Activated CD4-positive, CD25-positive, alpha-beta regulatory T cell treated with anti-CD3 and anti-CD28 coated beads, Interleukin-2, amount 50 U/mL, for 16 hours (primary cell): ENCODE measurements at regions not wholly inside any gene's neighbourhood (a gene's known extent, or its start where the extent isn't known, plus 50 kb on each side); places are given as distances from the start of the nearest gene placed in this dataset.

Experiments
- DNase-seq: peaks from one replicate; pipeline ENCODE4 v3.0.0-alpha.2; 2020; ENCODE audit warnings: low read depth, low spot score

DNA sequence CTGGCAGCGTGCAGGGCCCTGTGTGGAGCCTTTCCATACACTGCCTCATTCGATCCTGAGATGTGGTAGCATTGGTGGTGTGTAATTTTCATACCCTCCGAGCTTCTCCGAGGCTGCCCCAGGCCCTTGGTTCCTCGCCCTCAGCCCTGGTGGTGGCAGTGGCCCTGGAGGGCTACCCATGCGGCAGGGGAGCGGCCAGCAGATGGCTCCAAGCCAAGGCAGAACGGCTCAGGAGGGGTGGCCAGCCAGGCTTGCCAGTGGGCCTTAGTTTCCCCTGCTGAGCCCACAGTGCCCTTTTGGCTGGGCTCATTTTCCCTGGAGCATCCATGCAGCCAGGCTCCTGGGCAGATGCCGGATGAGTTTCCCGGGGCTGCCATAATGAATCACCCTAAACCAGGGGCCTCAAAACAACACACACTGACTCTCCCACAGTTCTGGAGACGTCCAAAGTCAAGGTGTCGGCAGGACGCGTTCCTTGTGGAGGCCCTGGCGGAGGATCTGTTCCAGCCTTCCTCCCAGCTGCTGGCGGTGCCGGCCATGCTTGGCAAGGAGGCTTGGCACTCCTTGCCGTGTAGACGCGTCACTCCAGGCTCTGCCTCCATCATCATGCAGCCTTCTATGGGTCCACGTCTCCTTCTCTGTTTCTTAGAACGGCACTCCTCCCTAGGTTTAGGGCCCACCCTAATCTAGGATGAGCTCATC is 158.8 kb upstream of the GSE1 start:
- no peak for DNase-seq

DNA sequence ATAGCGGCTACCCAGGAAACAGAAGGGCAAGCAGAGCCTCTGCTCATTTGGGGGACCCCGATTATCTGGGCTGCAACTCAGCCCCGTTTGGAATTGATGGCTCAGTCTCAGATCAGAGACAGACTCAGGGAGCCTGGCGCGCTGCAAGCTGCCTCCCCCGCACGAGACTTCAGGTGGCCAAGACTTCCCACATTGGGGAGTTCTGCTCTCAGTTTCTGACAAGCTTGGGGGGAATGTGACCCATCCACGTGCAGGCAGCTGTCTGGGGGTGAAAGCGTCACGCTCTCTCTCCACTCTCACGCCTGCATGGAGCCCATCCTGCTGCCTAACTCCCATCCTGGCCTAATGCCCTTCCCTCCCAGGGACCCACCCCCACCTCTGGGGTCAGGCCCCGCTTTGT is 157.6 kb upstream of the GSE1 start:
- DNase-seq, result no peak

DNA sequence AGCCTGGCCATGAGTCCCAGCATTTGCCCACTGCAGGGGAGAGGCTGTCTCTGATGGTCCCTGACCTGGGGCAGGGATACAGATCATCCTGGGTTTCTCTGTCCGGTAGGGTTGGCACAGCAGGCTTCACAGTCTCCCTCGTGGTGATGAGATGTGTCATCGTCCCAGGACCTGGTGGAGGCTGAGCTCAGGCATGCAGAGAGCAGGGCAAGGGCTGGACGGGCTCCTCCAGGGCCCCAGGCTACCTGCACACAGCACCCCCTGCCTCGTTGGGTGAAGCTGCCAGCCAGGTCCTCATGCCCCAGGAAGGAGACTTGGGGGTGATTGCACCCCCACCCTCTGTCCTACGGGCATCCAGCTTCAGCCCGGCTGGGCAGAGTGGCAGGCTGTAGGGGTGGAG is 155.8 kb upstream of the GSE1 start:
- no peak for DNase-seq

DNA sequence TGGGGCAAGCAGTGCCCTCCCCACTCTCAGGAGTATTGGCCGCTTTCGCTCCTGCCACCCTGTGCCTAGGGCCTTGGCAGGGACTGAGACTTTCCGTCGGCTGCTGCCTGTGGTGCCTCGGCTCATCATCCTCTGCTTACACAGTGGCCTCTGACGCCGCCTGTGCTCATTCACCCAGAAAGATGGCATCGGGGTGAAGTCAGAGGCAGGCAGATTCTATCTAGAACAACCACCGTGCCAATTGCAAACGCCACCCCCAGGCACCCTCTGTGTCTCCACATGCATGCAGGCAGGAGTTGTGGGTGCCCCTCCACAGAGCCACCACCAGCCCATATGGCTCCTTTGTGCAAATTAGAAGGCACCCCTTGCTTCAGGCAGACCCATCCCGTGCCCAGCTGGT is 154.2 kb upstream of the GSE1 start:
- DNase-seq, result no peak

DNA sequence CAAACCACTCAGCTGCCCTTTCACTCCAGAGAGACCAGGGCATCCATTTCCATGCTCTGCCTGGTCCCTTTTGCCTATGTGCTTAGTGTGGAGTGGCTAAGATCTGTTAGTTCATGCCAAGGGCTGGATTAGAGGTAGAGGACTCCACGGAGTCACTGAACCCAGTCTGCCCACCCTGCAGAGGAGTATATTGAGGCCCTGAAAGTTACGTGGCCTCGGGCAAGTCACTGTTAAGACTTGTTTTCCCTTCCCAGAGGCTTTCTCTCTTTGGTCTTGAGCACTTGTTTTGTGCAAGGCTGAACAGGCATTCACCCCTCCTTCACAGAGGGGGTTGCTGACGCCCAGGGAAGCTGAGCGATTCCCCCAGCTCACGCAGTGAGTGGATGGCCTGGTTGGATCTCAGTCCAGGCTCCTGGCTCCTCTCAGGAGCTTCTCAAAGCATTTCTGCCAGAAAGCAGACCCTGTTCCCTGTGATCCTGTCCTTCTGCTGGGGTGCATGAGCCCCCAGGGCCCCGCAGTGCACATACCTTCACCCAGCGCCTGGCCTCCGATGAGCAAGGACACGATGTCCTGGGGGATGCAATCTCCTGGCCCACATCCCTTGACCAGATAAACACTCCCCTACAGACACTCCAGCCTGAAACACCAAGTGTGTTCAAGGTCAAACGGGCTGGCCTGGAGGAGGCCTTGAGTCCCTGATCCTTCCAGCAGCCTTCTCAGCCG is 153.4 kb upstream of the GSE1 start:
- DNase-seq, result no peak

DNA sequence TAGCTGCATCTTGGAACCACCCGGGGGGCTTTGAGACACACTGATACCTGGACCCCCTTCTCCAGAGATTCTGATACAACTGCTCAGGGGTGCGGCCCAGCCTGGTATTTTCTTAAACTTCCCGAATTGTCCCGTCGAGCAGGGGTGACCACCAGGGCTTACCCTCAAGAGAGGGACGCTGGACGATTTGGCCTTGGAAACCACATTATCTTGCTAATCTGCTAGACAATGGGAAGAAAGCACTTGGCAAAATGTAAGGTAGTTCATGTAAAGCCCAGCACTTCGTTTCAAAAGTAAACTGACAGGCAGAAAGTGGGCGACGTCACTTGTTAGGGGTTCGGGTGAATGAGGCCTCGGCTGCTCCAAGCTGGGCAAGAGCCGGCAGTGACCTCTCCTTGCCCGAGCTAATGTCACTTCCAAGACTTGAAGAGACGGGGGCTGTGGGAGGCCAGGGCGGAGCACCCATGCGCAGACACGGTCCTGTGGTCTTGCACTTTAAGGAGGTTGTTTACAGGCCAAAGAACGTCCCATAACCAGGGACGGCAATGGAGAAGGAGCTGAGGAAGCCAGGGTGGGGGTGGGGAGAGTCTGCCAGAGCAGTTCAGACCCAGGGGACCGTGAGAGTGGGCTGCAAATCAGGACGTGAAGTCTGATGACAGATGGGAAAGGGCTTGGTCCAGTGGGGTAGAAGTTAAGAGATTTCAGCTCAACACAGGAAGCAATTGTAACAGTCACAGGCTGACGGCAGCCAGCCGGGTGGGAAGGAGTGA is 152.7 kb upstream of the GSE1 start:
- DNase-seq, result no peak

DNA sequence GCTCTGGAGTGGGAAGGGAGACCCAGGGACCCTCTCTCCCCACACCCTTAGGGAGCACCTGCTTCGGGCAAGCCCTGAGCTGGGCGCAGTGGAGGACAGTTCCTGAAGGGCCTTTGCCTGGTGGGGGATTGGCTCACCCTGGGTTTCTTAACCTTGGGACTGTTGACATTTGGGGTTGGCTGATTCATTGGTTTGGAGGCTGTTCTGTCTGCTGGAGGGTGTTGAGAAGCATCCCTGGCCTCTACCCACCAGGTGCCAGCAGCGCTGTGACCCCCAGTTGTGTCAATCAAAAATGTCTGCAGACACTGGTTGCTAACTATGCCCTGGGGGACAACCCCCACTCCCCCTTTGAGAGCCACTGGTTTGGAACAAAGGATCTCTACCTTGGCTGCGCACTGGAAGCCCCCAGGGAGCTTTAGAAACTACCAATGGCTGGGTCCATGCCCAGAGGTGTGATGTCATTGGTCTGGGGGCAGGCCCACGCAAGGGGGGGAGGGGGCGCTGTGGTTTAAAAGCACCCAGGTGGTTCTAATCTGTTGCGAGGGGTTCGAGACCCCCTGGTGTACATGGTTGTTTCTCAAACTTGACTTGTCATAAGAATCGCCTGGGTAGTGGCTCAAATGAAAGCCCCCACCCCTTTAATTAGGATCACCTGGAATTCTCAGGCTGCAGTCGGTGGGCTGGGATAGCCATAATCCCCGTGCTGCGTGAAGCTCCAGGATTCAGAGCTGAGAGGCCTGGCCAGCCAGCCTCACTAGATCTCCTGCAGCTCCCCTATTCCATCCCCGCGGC is 151.9 kb upstream of the GSE1 start:
- DNase-seq, result no peak

DNA sequence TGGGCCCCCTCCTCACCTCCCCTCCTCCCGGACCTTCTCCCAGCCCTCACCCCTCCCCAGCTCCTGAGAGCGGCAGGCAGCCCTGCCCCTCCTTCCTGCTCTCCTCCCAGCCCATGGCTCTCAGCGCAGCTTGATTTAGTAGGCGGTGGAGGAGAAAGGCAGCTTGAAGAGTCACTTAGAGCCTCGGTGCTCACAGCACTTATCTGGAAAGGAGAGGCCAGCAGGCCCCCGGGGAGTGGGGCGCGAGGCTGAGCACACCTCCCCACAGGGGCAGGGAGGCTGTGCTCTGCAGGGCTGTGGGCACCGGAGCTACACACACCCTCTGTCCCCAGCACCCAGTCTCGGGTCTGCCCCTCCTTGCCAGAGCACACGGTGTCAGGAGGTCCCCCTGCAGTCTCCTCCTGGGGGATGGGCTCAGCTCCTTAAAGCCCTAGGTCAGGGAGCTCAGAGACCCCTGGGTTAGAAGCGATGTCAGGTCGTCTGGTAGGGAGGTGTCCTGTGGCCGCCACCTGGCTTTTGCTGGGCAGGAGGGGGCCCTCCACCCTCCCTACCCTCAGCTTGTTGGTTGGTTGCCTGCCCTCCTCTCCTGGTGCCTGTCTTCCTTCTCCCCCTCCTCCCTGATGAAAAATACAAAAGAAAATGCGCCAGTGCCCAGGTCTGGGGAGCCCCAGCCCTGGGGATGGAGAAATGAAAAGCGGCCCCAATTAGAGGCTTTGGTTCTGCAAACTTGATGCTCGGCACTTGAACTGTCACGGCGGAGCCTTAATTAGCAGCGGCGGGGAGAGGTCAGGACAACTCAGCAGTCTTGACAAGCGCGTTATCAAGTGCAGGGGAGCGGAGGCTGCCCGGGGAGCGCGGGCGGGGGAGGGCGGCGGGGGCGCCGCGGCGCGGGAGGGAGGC is 151.1 kb upstream of the GSE1 start:
- DNase-seq, result no peak

DNA sequence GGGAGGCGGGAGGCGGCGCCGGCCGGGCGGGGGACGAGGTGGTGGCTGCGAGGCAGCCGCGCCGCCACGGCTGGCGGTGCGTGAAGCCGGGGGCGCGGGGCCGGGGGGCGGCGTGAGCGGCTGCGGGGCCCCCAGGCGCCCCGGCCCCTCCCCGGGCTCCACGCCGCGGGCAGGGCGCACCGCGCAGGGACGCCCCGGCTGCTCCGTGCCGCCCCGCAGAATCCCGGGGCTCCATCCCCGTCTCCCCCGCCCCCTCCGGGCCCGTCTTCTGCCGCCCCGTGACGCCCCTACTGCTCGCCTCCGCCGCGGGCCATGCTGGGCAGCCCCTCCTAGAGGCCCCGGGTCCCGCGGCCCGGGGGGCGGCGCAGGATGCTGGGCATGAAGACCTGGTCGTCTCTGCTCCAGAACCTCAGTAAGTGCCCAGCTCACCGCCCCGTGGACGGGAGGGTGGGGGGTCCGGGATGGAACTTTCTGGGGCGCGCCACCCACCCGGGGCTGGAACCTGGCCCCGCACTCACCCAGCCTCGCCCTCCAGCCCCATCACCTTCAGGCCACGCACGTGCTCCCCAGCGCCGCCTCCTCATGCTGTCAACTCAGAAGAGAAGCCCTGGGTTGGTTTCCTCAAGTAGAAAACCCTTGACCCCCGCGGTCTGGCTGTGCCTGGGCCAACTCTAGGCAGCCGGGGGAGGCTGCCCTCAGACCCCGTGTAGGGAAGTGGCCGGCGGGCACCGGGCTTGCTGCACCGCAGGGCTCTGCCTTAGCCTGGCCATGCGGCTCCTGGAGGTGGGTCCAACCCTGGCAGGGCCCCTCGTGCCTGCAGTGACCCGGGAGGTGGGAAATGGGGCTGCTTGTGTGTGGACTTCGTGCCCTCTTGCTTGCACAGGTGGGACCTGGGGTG is 150.2 kb upstream of the GSE1 start:
- no peak for DNase-seq

DNA sequence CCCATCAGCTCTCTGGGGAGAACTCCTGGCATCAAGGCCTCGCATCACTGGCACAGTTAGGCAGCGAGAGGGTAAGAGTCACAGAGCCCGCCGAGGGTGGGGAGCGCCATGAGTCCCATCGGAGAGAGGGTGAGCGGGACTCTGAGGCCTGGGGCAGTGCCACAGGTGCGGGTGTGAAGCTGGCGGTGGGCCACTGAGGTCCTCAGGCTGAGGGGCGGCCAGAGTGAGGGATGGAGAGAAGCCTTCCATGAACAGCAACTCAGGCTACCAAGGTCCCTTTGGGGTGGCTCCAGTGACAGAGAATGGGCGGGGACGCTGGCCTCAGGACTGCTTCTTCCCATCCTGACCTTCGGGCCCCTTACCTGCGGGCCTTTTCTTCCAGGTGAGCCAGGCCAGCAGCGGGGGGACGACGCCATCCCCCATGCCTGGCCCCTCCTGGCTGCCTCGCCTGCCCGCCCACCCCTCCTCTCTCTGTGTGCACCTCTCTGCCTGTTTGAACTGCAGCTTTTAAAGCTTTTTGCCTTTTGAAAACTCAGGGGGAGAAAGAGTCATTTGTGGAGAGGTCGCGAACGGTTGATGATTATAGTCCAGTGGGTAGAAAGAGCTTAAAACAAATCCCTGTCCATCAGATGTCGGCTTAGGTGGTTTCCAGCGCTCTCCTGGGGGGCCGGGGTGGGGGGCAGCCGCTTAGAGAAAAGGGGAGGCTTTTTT is 149.3 kb upstream of the GSE1 start:
- no peak for DNase-seq

DNA sequence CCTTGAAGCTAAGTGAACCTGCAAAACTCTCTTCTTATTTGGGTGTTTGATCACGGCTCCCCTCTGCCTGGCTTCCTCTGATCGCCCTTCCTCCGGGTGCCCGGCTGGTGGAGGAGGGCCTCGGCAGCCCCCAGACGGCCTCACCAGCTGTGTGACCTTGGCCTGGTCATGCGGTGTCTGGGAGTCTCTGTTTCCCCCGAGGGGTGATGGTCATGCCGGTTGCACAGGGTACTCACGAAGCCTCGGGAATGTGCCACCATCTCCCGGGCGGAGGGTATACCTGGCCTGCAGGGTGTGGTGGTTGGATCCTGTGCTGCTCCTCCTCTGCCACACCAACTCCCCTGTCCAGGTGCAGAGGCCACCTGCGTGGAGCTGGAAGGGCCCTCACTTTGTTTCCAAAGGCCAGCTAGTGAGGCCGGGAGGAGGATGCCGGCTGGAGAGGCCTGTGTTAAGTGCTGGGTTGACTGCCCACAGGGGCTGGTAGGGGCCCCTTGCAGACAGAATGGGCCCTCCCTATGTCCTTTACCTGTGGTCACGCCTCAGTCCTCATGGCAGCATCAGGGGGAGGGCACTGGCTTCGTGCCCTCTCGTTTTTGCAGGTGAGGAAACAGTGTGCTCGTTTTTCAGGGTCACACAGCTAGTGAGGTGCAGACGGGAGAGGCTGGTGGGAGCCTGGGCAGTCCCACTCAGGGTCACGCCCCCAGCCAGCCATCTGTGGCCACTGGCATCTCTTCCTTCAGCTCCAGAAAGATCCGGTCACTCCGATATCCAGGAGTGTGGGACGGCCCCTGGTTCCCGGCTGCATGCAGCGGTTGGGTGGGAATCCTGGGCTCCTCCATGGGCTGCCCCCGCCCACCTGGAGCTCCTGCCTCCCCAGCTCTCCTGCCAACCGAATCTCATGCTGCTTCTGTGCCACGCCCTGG is 148.5 kb upstream of the GSE1 start:
- DNase-seq, result no peak

DNA sequence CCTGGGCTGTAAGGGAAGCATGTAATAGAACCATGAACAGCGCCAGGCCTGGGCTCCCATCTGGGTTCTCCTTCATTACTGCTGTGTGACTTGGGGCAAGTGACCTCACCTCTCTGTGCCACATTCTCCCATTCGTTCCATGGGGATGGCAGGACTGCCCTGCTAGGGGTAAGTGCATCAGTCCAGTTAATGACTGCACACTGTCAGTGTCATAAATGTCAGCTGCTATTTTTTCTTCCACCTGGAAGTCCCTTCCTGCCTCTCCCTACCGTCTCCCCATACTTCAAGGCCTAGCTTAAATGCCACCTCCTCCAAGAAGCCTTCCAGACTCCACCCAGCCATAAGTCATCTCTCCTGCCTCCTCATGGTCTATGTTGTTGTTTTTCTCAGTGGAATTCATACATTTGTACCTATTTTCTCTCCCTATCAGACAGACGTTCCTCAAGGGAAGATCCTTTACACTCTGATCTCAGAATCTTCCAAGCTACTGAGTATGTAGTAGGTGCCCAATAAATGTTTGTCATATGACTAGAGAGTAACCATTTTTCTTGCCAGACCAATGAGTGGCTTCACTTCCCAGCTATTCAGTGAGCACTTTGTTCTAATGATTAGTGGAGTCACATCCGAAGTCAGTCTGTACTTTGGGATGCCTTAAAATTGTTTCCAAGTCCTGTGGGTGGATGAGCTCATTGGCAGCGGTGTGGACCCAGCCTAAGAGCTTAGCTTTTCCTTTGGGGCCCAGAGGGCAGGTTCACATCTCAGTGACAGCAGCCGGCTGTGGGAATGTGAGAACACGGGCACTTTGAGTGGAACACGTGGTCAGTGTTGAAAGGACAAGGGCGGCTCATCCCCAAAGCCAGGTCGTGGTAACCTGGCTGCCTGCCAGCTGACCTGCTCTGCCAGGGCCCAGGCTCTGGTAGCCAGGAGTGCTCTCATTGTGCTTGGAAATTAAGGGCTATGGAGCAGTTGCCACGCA is 147.5 kb upstream of the GSE1 start:
- DNase-seq, result no peak

DNA sequence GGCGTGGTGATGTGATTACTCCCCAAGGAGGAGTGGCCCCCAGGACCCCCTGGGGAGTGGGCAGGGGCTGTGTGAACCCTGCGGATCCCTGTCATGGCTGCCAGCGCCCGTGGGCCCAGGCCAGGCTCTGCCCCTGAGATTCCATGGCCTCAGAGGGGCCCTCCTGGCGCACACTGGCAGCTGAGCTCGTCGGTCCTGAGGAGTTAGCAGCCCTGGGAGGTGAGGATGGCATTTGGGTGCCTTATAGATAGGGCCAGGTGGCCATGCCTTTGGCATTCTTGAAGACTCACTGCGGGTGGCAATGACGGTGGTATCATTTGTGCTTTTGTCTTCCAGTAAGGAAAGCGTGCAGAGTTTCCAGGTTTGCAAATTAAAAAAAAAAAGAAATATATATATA is 146.8 kb upstream of the GSE1 start:
- no peak for DNase-seq

DNA sequence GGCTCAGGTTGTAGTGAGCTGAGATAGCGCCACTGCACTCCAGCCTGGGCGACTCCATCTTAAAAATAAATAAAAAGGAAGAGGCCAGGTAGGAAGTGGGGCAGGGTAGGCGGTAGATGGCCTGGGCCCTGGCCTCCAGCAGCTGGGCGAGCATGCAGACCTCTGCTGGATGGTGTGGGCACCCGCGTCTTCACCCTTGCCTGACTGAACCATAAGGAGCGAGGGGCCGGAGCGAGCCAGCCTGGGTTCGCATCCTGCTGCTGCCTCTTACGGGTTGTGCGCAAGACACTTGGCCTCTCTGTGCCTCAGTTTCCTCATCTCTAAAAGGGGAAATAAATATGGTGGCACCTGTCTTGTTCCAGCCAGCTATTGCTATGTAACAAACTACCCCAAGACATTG is 146.1 kb upstream of the GSE1 start:
- DNase-seq, result no peak

DNA sequence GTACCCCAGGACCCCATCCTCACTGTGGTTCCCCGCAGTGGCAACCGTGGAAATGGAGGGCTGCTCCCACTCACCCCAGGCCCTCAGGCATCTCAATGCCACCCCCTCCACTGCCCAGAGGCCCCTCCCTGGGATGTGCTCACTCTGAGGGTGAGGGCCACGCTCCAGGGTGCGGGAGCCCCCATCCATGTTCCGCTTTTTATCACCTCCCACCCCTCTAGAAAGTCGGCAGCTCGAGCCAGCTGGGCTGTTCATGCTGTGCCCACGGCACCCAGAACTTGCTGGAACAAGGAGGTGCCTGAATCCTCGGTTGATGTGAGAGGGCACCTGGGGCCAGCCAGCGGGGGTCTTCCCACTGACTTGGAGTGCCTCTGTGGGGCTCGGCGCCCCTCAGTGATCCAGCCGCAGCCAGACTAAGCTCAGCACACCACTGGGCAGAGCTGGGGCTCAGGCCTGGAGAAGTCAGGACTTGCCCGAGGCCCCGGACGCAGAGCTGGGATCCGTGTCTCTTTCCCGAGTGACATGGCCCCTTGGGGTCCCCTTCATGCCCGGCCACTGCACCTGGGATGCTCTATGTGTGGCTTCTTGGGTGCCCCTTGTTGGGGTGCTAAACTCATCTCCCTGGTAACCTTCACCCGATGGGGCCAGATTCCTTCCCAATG is 143.1 kb upstream of the GSE1 start:
- no peak for DNase-seq

DNA sequence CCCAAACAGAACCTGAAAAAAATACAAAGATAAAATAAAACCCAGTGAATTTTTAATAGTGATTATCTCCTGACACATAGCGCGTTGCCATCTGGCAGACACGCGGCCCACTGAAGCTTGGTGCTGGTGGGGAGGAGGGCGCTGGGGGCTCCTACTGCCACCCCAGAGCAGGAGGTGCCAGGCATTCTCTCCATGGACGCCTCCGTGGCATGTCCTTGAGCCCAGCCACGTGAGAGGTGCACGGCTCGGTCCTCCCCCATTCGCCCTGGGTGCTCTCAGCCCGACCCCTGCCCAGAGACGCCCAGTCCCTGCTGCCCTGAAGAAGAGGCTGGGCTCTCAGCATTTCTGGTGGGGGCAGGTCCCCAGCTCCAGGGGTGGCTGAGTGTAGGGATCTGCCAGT is 142.2 kb upstream of the GSE1 start:
- no peak for DNase-seq
